ENCODE measurements at regions not wholly inside any gene's neighbourhood (a gene's known extent, or its start where the extent isn't known, plus 50 kb on each side); places are given as distances from the start of the nearest gene placed in this dataset.

DNA sequence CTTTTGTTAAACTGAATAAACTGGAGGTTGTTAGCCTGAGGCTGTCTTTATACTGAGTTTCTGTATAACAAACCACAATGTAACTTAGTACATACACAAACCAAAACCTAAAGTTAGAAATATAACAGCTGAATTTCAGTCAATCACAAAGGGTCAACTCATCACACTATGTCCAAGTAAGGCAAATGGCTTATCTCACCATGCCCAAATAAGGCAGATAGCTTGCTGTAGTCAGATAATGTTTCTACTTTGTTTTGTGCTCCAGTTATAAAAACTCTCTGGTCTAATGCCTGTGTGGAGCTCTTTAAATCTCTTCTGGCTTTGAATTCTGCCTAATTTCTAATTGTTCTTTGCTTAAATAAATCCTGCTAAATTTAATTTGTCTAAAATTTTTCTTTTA, 1323.4 kb upstream of the ATXN8OS start:
- TF ChIP-seq EZH2phosphoT487 (IDR thresholded peaks at IDR 0.05; ENCODE audit: low read length) = no peak
- TF ChIP-seq, protein P1, sequence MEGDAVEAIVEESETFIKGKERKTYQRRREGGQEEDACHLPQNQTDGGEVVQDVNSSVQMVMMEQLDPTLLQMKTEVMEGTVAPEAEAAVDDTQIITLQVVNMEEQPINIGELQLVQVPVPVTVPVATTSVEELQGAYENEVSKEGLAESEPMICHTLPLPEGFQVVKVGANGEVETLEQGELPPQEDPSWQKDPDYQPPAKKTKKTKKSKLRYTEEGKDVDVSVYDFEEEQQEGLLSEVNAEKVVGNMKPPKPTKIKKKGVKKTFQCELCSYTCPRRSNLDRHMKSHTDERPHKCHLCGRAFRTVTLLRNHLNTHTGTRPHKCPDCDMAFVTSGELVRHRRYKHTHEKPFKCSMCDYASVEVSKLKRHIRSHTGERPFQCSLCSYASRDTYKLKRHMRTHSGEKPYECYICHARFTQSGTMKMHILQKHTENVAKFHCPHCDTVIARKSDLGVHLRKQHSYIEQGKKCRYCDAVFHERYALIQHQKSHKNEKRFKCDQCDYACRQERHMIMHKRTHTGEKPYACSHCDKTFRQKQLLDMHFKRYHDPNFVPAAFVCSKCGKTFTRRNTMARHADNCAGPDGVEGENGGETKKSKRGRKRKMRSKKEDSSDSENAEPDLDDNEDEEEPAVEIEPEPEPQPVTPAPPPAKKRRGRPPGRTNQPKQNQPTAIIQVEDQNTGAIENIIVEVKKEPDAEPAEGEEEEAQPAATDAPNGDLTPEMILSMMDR (IDR thresholded peaks at IDR 0.05; ENCODE audit: low read length) = no peak
